NT2/D1 (cell line): ENCODE measurements at regions not wholly inside any gene's neighbourhood (a gene's known extent, or its start where the extent isn't known, plus 50 kb on each side); places are given as distances from the start of the nearest gene placed in this dataset.

Source experiments
- DNase-seq: peaks from one replicate; pipeline ENCODE4 v3.0.0-alpha.2; 2011; ENCODE audit warnings: low read depth, low spot score
- H3K27me3 ChIP-seq: 2 replicates; pipeline ENCODE4 v1.6.0; 2011; ENCODE audit warnings: mild to moderate bottlenecking; ENCODE audit not compliant: insufficient read length, insufficient read depth
- H3K36me3 ChIP-seq: 2 replicates; pipeline ENCODE4 v1.6.1; 2011; ENCODE audit warnings: mild to moderate bottlenecking, low read length, mixed read lengths; ENCODE audit not compliant: insufficient read depth, insufficient read length
- H3K4me1 ChIP-seq: 2 replicates; pipeline ENCODE4 v1.5.1; 2011; ENCODE audit not compliant: insufficient read depth, insufficient read length
- H3K4me3 ChIP-seq: 2 replicates; pipeline ENCODE4 v1.5.1; 2011; ENCODE audit warnings: low read depth; ENCODE audit not compliant: insufficient read length
- H3K9ac ChIP-seq: 2 replicates; pipeline ENCODE4 v1.6.0; 2011; ENCODE audit warnings: low read depth; ENCODE audit not compliant: insufficient read length
- H3K9me3 ChIP-seq: 2 replicates; pipeline ENCODE4 v1.5.1; 2011; ENCODE audit warnings: mild to moderate bottlenecking, low read length; ENCODE audit not compliant: insufficient read depth
- SUZ12 ChIP-seq: IDR thresholded peaks from 2 replicates; pipeline ENCODE4 v1.6.1; 2011; ENCODE audit not compliant: insufficient read length, insufficient read depth; ENCODE audit errors: extremely low read depth
- YY1 ChIP-seq: IDR thresholded peaks from 2 replicates; pipeline ENCODE4 v1.6.1; 2011; ENCODE audit not compliant: insufficient read length, insufficient read depth
- ZNF274 ChIP-seq: IDR thresholded peaks from 2 replicates; pipeline ENCODE4 v1.6.1; 2011; ENCODE audit warnings: mild to moderate bottlenecking, low read depth, low read length

GRCh38 chr3:30526031-30526430 lies 80.4 kb upstream of the TGFBR2 start:
- Histone ChIP-seq H3K36me3 (no peaks in the 10 kb centered on the region), H3K9me3 (no peaks in the 10 kb centered on the region), H3K4me3 (no peak overlapping the region), H3K27me3 (no peaks in the 10 kb centered on the region), H3K4me1 (no peaks in the 10 kb centered on the region), H3K9ac (no peak overlapping the region)
- no peak for DNase-seq
- no peak for TF ChIP-seq SUZ12
- TF ChIP-seq ZNF274 = no peak
- no peak for TF ChIP-seq YY1

GRCh38 chr3:30527186-30527585 lies 79.2 kb upstream of the TGFBR2 start:
- no peaks in the 10 kb centered on the region for H3K4me1 ChIP-seq
- H3K4me3 ChIP-seq = no peak overlapping the region
- no peak for TF ChIP-seq YY1
- TF ChIP-seq ZNF274 = no peak
- TF ChIP-seq SUZ12 = no peak
- no peak for DNase-seq
- no peak overlapping the region for H3K9ac ChIP-seq
- H3K27me3 ChIP-seq = no peaks in the 10 kb centered on the region
- H3K9me3 ChIP-seq = no peaks in the 10 kb centered on the region
- H3K36me3 ChIP-seq = no peaks in the 10 kb centered on the region

- Histone ChIP-seq H3K27me3 (no peaks in the 10 kb centered on the region), H3K4me1 (no peaks in the 10 kb centered on the region), H3K4me3 (no peak overlapping the region), H3K36me3 (no peaks in the 10 kb centered on the region), H3K9ac (no peak overlapping the region), H3K9me3 (no peaks in the 10 kb centered on the region)
- TF ChIP-seq YY1 (no peak), ZNF274 (no peak), SUZ12 (no peak)
- no peak for DNase-seq
These were observed 78.7 kb upstream of the TGFBR2 start for GRCh38 chr3:30527720-30528119.

GRCh38 chr3:30530084-30530483 lies 76.3 kb upstream of the TGFBR2 start:
- Histone ChIP-seq H3K4me3 (no peak overlapping the region), H3K9me3 (no peaks in the 10 kb centered on the region), H3K9ac (no peak overlapping the region), H3K36me3 (no peaks in the 10 kb centered on the region), H3K4me1 (no peaks in the 10 kb centered on the region), H3K27me3 (no peaks in the 10 kb centered on the region)
- DNase-seq = no peak
- TF ChIP-seq SUZ12 = no peak
- no peak for TF ChIP-seq YY1
- TF ChIP-seq ZNF274 = no peak

- no peaks in the 10 kb centered on the region for H3K36me3 ChIP-seq
- no peak overlapping the region for H3K4me3 ChIP-seq
- H3K27me3 ChIP-seq = no peaks in the 10 kb centered on the region
- H3K9ac ChIP-seq = no peak overlapping the region
- H3K9me3 ChIP-seq = no peaks in the 10 kb centered on the region
- TF ChIP-seq ZNF274 = no peak
- TF ChIP-seq SUZ12 = no peak
- TF ChIP-seq YY1 = no peak
- no peak for DNase-seq
- H3K4me1 ChIP-seq = no peaks in the 10 kb centered on the region
These were observed 75.3 kb upstream of the TGFBR2 start for GRCh38 chr3:30531017-30531570.

GRCh38 chr3:30535525-30535924 lies 70.9 kb upstream of the TGFBR2 start:
- H3K9ac ChIP-seq = no peak overlapping the region
- no peaks in the 10 kb centered on the region for H3K27me3 ChIP-seq
- H3K4me1 ChIP-seq = no peaks in the 10 kb centered on the region
- no peak for DNase-seq
- no peak overlapping the region for H3K4me3 ChIP-seq
- TF ChIP-seq ZNF274 = no peak
- TF ChIP-seq SUZ12 = no peak
- no peak for TF ChIP-seq YY1
- H3K36me3 ChIP-seq = no peaks in the 10 kb centered on the region
- H3K9me3 ChIP-seq = no peaks in the 10 kb centered on the region

- Histone ChIP-seq H3K36me3 (no peaks in the 10 kb centered on the region), H3K9me3 (no peaks in the 10 kb centered on the region), H3K4me1 (no peaks in the 10 kb centered on the region), H3K9ac (no peak overlapping the region), H3K27me3 (no peaks in the 10 kb centered on the region), H3K4me3 (no peak overlapping the region)
- TF ChIP-seq YY1 (no peak), SUZ12 (no peak), ZNF274 (no peak)
- no peak for DNase-seq
These were observed 67.6 kb upstream of the TGFBR2 start for GRCh38 chr3:30538791-30539190.

GRCh38 chr3:30539206-30539605 lies 67.2 kb upstream of the TGFBR2 start:
- H3K9me3 ChIP-seq = no peaks in the 10 kb centered on the region
- no peak overlapping the region for H3K4me3 ChIP-seq
- no peaks in the 10 kb centered on the region for H3K4me1 ChIP-seq
- H3K9ac ChIP-seq = no peak overlapping the region
- H3K27me3 ChIP-seq = no peaks in the 10 kb centered on the region
- TF ChIP-seq YY1 (no peak), ZNF274 (no peak), SUZ12 (no peak)
- DNase-seq = no peak
- no peaks in the 10 kb centered on the region for H3K36me3 ChIP-seq
